Natural killer cell treated with Interleukin-12 subunit alpha and Interleukin-12 subunit beta and Interleukin-15 and Interleukin-18, amount 100 ng/mL, for 72 hours (primary cell): ENCODE measurements at regions not wholly inside any gene's neighbourhood (a gene's known extent, or its start where the extent isn't known, plus 50 kb on each side); places are given as distances from the start of the nearest gene placed in this dataset.

Experiments
- ATAC-seq, 2 donors: fragments of 150-1000 bp; cut with Tn5 transposase in 1 of 2; sonication (Bioruptor Pico), chemical (Tn5 transposase) in 1 of 2; 2 replicates each; pipeline ENCODE4 v1.10.0; 2021
- DNase-seq: peaks from one replicate; pipeline ENCODE4 v3.0.0; 2022; ENCODE audit warnings: low spot score
- H3K27ac Mint-ChIP-seq, 2 donors: 1 replicate in 1 of 2; 2 replicates in 1 of 2; pipeline ENCODE4 v1.8.0; 2022; ENCODE audit warnings: mixed read lengths in 2 of 2, mild to moderate bottlenecking in 1 of 2, moderate library complexity in 1 of 2
- H3K27me3 Mint-ChIP-seq, 2 donors: 1 replicate in 1 of 2; 2 replicates in 1 of 2; pipeline ENCODE4 v1.8.0; 2022; ENCODE audit warnings: mixed read lengths in 2 of 2
- H3K36me3 Mint-ChIP-seq: one replicate; pipeline ENCODE4 v1.8.0; 2022; ENCODE audit warnings: mixed read lengths
- H3K4me1 Mint-ChIP-seq, 2 donors: 1 replicate in 1 of 2; 2 replicates in 1 of 2; pipeline ENCODE4 v1.8.0; 2022; ENCODE audit warnings: low read depth in 2 of 2, mixed read lengths in 2 of 2, mild to moderate bottlenecking in 1 of 2
- H3K4me3 Mint-ChIP-seq: one replicate; pipeline ENCODE4 v1.8.0; 2022; ENCODE audit warnings: mixed read lengths
- H3K9me3 Mint-ChIP-seq: 2 replicates; pipeline ENCODE4 v1.8.0; 2022; ENCODE audit warnings: mixed read lengths

DNA sequence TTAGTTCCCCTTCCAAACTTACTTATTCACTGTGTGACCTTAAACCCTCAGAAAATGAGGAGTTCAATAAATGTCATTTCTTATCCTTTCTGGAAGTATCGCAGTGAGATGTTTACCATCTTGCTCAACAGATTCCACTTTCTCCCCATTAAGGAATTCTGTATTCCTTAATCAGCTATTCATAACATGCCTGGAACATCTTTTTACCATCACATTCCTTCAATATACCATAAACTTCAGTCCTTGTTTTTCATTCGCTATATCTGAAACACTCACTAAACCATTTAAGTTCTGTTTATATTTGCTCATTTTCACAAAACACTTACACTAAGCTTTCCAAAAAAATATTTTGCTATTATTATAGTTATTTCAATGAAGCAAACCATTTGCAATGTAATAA, 1158.6 kb downstream of the CDH12 start:
- DNase-seq (no peak), ATAC-seq (no peak)
- Mint-ChIP-seq H3K4me1 (no peaks in the 10 kb centered on the region), H3K27me3 (no peaks in the 10 kb centered on the region), H3K4me3 (no peak overlapping the region), H3K27ac (no peak overlapping the region), H3K9me3 (peaks cover 11% of the 10 kb centered on the region), H3K36me3 (peaks cover 4% of the 10 kb centered on the region)

DNA sequence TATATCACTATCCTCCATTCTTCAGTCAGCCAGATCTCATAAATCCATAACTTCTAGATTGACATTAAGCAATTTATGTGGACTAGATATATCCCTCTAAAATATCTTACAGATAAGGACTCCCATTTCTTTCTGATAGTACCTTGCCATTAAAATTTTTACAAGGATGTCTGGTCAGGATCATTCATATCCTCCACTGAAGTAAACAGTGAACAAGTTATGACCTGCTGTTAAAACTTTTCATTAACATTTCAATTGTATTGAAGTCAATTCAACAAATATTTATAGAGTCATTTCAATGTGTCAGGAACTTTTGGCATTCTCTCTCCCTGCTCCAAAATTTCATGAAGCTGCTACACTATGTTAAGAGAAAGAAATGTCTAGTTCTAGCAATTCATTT, 1159.6 kb downstream of the CDH12 start:
- Mint-ChIP-seq H3K27me3 (no peaks in the 10 kb centered on the region), H3K9me3 (peaks cover 7% of the 10 kb centered on the region), H3K27ac (no peak overlapping the region), H3K4me1 (no peaks in the 10 kb centered on the region), H3K4me3 (no peak overlapping the region), H3K36me3 (no peaks in the 10 kb centered on the region)
- ATAC-seq, result no peak
- DNase-seq, result no peak

DNA sequence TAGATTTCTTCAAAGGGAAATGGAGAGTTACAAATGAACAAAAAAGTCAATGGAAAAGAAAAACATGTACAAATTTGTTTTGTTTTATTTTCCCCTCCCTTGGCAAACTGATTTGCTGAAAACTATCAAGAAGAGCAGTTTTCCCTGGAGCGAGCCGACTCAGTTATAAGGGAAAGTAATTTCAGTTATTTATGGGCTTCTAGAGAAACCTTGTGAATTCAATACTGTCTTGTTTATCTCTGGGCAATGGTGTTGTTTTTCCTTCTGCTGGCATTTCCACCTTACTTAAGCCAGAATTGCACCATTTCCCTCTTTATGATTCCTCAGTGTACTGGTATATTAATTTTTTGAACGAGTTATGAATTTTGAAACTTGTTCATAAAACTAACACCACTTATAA, 1163.6 kb downstream of the CDH12 start:
- Mint-ChIP-seq H3K4me1 (no peaks in the 10 kb centered on the region), H3K4me3 (no peak overlapping the region)

DNA sequence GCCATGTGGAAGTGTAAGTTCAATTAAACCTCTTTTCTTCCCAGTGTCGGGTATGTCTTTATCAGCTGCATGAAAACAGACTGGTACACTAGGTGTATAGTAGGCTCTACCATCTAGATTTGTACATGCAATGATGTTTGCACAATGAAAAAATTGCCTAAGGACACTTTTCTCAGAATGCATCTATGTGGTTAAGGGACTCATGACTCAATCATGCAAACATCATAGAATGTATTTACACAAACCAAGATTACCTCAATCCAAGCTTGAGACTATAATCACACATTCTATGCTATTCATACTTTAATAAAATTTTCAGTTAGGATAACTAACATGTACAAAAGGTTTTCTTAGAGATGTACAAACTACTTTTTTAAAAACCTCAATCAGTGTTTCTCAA, 1164.5 kb downstream of the CDH12 start:
- DNase-seq (no peak), ATAC-seq (no peak)
- Mint-ChIP-seq H3K27me3 (no peaks in the 10 kb centered on the region), H3K9me3 (peaks cover 5% of the 10 kb centered on the region), H3K36me3 (no peaks in the 10 kb centered on the region), H3K4me3 (no peak overlapping the region), H3K4me1 (no peaks in the 10 kb centered on the region), H3K27ac (no peak overlapping the region)

More for the DNA sequence above, 1163.6 kb downstream of the CDH12 start:
- no peaks in the 10 kb centered on the region for H3K27me3 Mint-ChIP-seq
- ATAC-seq (no peak), DNase-seq (no peak)
- H3K36me3 Mint-ChIP-seq, result no peaks in the 10 kb centered on the region
- no peak overlapping the region for H3K27ac Mint-ChIP-seq
- H3K9me3 Mint-ChIP-seq, result peaks cover 11% of the 10 kb centered on the region

DNA sequence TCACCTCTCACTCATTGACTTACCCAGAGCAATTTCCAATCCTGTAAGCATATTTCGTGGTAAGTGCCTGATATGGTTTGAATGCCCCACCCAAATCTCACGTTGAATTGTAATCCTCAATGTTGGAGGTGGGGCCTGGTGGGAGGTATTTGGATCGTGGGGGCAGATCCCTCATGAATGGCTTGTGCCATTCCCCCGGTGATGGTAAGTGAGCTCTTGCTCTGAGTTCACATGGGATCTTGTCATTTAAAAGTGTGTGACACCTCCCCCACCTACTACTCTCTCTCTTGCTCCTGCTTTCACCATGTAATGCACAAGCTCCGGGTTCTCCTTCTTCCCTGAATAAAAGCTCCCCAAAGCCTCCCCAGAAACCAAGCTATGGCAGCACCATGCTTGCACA, 1165.5 kb downstream of the CDH12 start:
- H3K27me3 Mint-ChIP-seq, result no peaks in the 10 kb centered on the region
- no peak overlapping the region for H3K4me3 Mint-ChIP-seq
- no peak for ATAC-seq
- H3K36me3 Mint-ChIP-seq, result no peaks in the 10 kb centered on the region
- no peak for DNase-seq
- no peaks in the 10 kb centered on the region for H3K4me1 Mint-ChIP-seq
- H3K9me3 Mint-ChIP-seq, result peaks cover 5% of the 10 kb centered on the region
- H3K27ac Mint-ChIP-seq, result no peak overlapping the region

DNA sequence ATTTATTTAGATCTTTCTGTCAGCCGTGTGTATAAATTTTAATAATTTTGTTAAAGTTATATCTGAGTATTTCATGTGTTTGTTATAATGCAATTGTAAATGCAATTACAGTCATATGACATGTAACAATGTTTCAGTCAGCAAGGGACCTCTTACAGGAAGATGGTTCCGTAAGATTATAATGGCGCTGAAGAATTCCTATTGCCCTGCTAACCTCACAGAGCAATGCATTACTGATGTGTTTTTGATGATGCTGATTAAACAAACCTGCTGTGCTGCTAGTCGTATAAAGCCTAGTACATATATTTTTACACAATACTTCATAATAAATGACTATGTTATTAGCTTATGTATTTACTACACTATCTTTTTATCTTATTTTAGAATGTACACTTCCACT, 1166.4 kb downstream of the CDH12 start:
- no peaks in the 10 kb centered on the region for H3K27me3 Mint-ChIP-seq
- H3K36me3 Mint-ChIP-seq, result no peaks in the 10 kb centered on the region
- no peak overlapping the region for H3K4me3 Mint-ChIP-seq
- peaks cover 5% of the 10 kb centered on the region for H3K9me3 Mint-ChIP-seq
- no peaks in the 10 kb centered on the region for H3K4me1 Mint-ChIP-seq
- no peak overlapping the region for H3K27ac Mint-ChIP-seq
- no peak for ATAC-seq
- no peak for DNase-seq

DNA sequence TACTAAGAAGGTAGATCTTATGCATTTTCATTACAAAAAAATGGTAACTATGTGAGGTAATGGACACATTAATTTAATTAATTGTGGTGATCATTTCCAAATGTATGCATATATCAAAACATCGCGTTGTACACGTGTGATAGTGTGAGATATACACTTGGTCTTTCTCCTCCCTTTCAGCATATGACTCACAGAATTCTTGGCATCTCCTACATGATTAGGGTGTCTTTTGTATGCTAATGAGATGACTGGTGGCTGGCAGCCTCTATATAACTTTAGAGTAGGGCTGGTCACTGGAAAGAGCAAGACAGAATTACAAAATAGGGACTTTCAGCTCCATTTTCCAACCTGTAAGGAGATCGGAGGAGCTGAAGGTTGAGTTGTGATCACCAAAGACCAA, 1167.6 kb downstream of the CDH12 start:
- Mint-ChIP-seq H3K36me3 (no peaks in the 10 kb centered on the region), H3K4me3 (no peak overlapping the region), H3K9me3 (peaks cover 5% of the 10 kb centered on the region), H3K4me1 (no peaks in the 10 kb centered on the region), H3K27me3 (no peaks in the 10 kb centered on the region), H3K27ac (no peak overlapping the region)
- ATAC-seq, result no peak
- no peak for DNase-seq

DNA sequence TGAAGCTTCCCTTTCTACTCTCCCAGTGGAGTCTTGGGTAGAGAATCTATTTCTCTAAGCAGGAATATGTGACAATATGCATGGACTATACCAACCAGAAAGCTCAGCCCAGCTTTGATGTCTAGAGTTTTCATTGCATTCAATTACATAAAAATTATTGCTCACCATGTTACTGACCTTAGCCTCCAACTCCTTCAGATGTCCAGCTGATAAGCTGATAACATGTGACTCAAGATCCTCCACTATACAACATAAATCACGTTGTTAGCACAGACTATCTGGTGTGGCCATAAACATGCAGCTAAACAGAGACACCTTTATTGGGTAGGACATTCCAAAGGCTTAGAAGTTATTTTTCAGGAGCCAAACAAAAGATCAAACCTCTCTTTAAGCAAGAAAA, 1168.2 kb downstream of the CDH12 start:
- Mint-ChIP-seq H3K9me3 (peaks cover 5% of the 10 kb centered on the region), H3K27ac (no peak overlapping the region), H3K36me3 (no peaks in the 10 kb centered on the region), H3K4me3 (no peak overlapping the region), H3K27me3 (no peaks in the 10 kb centered on the region), H3K4me1 (no peaks in the 10 kb centered on the region)
- ATAC-seq, result no peak
- DNase-seq, result no peak

DNA sequence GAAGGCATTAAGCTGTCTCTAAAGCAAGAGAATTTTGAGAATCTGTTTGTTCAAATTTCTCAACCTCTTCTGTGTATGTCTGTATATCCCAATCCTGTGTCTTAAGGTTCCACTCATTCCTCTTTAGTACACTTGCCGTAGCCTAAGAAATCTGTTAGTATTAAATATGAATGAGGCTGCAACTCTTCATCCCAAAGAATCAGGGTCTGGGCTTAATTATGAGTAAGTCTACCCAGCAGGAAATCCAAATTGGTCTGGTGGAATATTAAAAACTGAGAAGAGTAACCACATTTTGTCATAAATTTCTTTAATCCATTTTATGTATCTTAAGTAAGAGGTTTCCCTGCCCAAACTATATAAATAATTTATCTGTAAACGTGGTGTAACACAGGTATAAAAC, 1171.2 kb downstream of the CDH12 start:
- no peak for ATAC-seq
- no peaks in the 10 kb centered on the region for H3K4me1 Mint-ChIP-seq
- no peaks in the 10 kb centered on the region for H3K27me3 Mint-ChIP-seq
- no peaks in the 10 kb centered on the region for H3K36me3 Mint-ChIP-seq
- DNase-seq, result no peak
- no peak overlapping the region for H3K27ac Mint-ChIP-seq
- H3K9me3 Mint-ChIP-seq, result peaks cover 7% of the 10 kb centered on the region
- H3K4me3 Mint-ChIP-seq, result no peak overlapping the region

DNA sequence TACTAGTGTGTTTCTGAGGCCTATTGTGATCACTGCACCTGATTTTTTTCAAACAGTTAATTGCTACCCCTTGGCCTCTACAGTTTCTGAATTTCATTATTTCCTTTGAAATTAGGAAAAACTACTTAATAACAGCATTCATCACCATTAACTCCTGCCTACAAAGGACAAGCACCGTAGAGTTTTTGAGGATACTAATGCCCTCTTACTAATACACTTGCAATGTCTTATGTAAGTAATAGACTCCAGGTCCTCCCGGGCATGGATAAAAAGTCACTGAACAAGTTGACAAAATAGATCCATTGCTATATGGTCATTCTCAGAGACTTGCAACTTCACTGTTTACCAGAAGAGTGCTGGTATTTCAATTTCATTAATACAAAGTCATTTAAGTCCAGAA, 1172.5 kb downstream of the CDH12 start:
- Mint-ChIP-seq H3K9me3 (peaks cover 7% of the 10 kb centered on the region), H3K27ac (no peak overlapping the region), H3K4me3 (no peak overlapping the region), H3K27me3 (no peaks in the 10 kb centered on the region), H3K36me3 (no peaks in the 10 kb centered on the region), H3K4me1 (no peaks in the 10 kb centered on the region)
- ATAC-seq (no peak), DNase-seq (no peak)

DNA sequence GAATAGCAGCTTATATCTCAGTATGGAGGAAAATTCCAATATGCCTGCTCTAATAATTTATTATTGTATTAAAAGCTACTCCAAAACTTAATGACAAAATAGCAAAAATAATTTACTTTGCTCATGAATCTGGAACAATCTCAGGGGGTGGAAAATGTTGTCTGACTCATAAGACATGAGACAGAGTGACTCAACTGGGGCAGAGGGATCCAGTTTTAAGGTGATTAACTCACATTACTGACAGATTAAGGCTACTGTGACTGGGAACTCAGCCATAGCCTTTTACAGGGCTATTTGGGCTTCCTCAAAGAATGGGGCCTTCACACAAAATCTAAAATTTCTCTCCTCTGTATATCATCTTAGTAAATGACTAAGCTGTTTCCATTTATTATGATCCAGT, 1172.9 kb downstream of the CDH12 start:
- Mint-ChIP-seq H3K36me3 (no peaks in the 10 kb centered on the region), H3K9me3 (peaks cover 5% of the 10 kb centered on the region), H3K27ac (no peak overlapping the region), H3K4me1 (no peaks in the 10 kb centered on the region), H3K27me3 (no peaks in the 10 kb centered on the region), H3K4me3 (no peak overlapping the region)
- DNase-seq, result no peak
- no peak for ATAC-seq

DNA sequence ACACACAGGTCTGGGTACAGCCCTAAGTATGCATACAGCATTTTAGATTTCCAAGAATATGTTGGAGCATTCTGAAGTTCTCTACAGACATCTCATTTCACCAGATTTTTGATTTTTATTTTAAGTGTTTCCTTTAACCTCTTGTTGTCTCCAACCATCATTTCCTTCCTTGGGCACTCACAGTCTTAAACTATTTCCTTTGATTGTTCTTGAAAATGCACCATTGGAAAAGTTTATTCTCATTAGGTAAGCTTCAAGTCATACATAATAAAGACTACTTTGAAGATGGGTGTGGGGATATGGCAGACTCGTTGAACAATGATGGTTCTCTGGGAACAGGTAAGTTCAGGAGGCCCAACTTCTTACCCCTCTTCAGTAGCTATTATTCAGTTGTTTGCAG, 1174.6 kb downstream of the CDH12 start:
- Mint-ChIP-seq H3K4me3 (no peak overlapping the region), H3K4me1 (no peaks in the 10 kb centered on the region), H3K9me3 (peaks cover 5% of the 10 kb centered on the region), H3K36me3 (no peaks in the 10 kb centered on the region), H3K27me3 (no peaks in the 10 kb centered on the region), H3K27ac (no peak overlapping the region)
- ATAC-seq (no peak), DNase-seq (no peak)

DNA sequence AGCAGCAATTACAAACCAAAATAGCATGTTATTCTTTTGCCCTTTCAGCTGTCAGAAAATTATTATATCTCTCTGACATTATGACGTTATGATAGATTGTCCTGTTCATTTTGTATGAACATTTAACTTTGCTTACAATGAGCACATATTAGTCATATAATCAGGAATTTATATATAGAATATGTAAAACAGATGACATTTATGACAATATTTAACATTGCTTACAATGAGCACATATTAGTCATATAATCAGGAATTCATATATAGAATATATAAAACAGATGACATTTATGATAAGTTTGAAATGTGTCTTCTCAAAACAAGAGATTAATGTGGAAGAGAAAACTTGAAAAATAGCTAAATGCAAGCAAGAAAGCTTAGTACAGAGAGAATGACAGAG, 1180.2 kb downstream of the CDH12 start:
- Mint-ChIP-seq H3K9me3 (peaks cover 12% of the 10 kb centered on the region), H3K4me3 (no peak overlapping the region), H3K4me1 (no peaks in the 10 kb centered on the region), H3K27ac (no peak overlapping the region), H3K36me3 (no peaks in the 10 kb centered on the region), H3K27me3 (no peaks in the 10 kb centered on the region)
- ATAC-seq, result no peak
- no peak for DNase-seq

DNA sequence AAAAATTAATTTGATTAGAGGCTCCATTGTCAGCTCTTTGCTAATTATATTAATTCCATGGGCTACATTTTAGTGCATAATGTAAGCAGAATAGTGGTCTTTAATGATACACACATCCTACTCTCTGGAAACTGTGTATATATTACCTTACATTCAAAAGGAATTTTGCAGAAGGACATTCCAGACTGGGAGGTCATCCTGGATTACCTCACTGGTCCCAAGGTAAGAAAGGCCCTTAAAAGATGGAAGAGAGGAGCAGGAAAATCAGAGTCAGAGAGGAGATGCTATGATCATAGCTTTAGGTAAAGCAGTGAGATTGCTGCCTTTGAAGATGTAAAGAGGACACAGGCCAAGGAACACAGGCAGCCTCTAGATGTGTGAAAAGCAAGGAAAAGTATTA, 1180.8 kb downstream of the CDH12 start:
- H3K9me3 Mint-ChIP-seq, result peaks cover 11% of the 10 kb centered on the region
- no peaks in the 10 kb centered on the region for H3K4me1 Mint-ChIP-seq

DNA sequence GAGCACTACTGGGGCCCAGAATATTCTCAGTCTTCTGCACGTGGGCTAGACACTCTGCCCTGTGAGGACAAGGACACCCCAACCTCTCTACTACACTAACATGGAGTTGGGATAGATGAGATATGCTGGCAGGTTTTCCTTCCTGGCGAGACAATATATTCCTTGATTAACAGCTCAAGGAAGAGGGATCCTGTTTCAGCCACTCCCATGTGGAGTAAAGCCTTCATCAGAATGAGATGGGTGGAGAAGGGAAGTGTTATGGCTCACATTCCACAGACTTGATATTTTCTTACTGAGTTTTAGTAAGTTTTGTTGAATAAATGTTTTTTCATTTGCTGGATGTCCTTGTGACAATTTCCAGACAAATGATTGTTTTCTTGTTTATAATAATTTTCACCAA, 1187.6 kb downstream of the CDH12 start:
- H3K4me1 Mint-ChIP-seq, result no peaks in the 10 kb centered on the region
- no peaks in the 10 kb centered on the region for H3K36me3 Mint-ChIP-seq
- no peak overlapping the region for H3K27ac Mint-ChIP-seq
- no peak for DNase-seq
- no peak overlapping the region for H3K4me3 Mint-ChIP-seq
- H3K27me3 Mint-ChIP-seq, result no peaks in the 10 kb centered on the region
- H3K9me3 Mint-ChIP-seq, result peaks cover 32% of the 10 kb centered on the region
- no peak for ATAC-seq

More for the DNA sequence above, 1180.8 kb downstream of the CDH12 start:
- H3K4me3 Mint-ChIP-seq, result no peak overlapping the region
- no peak overlapping the region for H3K27ac Mint-ChIP-seq
- H3K27me3 Mint-ChIP-seq, result no peaks in the 10 kb centered on the region
- H3K36me3 Mint-ChIP-seq, result no peaks in the 10 kb centered on the region
- no peak for DNase-seq
- no peak for ATAC-seq
